Uterus (tissue), 2 donors: ENCODE measurements at regions not wholly inside any gene's neighbourhood (a gene's known extent, or its start where the extent isn't known, plus 50 kb on each side); places are given as distances from the start of the nearest gene placed in this dataset.

Experiments
- POLR2A ChIP-seq, 2 donors: fragments of 450-650 bp; IDR thresholded peaks; one replicate each; pipeline ENCODE4 v1.6.1; 2016; ENCODE audit warnings: antibody characterized with exemption in 2 of 2, mild to moderate bottlenecking in 1 of 2, moderate library complexity in 1 of 2
- TF ChIP-seq, protein P1 (sequence below), 4 experiments: fragments of 200-600 bp in 2 of 4; fragments of 450-650 bp in 2 of 4; sonication (generic) in 2 of 4; IDR thresholded peaks; one replicate each; pipeline ENCODE4 v1.5.1; 2016 to 2019; ENCODE audit warnings: antibody characterized with exemption in 4 of 4, mild to moderate bottlenecking in 2 of 4, moderate library complexity in 1 of 4

DNA sequence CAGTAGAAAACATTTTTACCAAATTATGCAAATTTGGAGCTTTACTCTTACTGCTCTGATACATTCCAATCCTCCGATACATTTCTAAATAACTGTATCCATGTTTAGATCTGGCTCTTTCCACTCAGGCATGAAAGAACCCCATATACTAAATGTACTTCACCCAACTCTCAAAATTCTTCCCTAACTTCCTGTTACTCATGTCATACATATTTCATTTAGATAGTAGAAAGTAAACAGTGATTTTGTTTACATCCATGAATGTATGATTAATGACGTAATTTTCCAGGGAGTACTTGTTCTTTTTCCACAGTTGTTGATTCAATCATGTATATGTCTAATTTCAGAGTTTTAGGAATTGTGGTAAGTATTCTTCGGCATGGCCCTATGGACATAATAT lies 1426.5 kb upstream of the C9orf72 start:
- TF ChIP-seq POLR2A (IDR thresholded peaks at IDR 0.05), result no peak
- TF ChIP-seq, protein P1, sequence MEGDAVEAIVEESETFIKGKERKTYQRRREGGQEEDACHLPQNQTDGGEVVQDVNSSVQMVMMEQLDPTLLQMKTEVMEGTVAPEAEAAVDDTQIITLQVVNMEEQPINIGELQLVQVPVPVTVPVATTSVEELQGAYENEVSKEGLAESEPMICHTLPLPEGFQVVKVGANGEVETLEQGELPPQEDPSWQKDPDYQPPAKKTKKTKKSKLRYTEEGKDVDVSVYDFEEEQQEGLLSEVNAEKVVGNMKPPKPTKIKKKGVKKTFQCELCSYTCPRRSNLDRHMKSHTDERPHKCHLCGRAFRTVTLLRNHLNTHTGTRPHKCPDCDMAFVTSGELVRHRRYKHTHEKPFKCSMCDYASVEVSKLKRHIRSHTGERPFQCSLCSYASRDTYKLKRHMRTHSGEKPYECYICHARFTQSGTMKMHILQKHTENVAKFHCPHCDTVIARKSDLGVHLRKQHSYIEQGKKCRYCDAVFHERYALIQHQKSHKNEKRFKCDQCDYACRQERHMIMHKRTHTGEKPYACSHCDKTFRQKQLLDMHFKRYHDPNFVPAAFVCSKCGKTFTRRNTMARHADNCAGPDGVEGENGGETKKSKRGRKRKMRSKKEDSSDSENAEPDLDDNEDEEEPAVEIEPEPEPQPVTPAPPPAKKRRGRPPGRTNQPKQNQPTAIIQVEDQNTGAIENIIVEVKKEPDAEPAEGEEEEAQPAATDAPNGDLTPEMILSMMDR (IDR thresholded peaks at IDR 0.05), result no peak
